B cell (primary cell): ENCODE measurements at regions not wholly inside any gene's neighbourhood (a gene's known extent, or its start where the extent isn't known, plus 50 kb on each side); places are given as distances from the start of the nearest gene placed in this dataset.

Source experiments
- ATAC-seq: fragments of 200-7000 bp; cut with Tn5 transposase; one replicate; pipeline ENCODE4 v1.10.0; 2021; ENCODE audit warnings: low read depth, mild to moderate bottlenecking, moderate number of reproducible peaks, moderate library complexity
- CTCF ChIA-PET: fragments of 350-600 bp; sonication (Branson Sonifier 250); formaldehyde crosslinking; loops from one replicate; lab custom pipeline; 2021; ENCODE audit warnings: antibody characterized with exemption, inconsistent platforms; lab: Charles Lee
- POLR2A ChIA-PET: fragments of 350-600 bp; sonication (Branson Sonifier 250); formaldehyde crosslinking; loops from one replicate; lab custom pipeline; 2021; ENCODE audit warnings: antibody characterized with exemption; lab: Charles Lee
- DNase-seq: peaks from one replicate; pipeline ENCODE4 v3.0.0; 2013
- H2AFZ ChIP-seq: 2 replicates; pipeline ENCODE4 v1.6.1; 2012; ENCODE audit warnings: mild to moderate bottlenecking, low read depth, low read length; ENCODE audit not compliant: insufficient read depth, poor library complexity, severe bottlenecking
- H3K27ac ChIP-seq, 2 donors: 1 replicate in 1 of 2; 2 replicates in 1 of 2; pipeline ENCODE4 v1.5.1; 2012 to 2013; ENCODE audit warnings: low read length in 2 of 2, mild to moderate bottlenecking in 2 of 2, moderate library complexity in 1 of 2
- H3K27me3 ChIP-seq, 4 experiments: fragments of 200-600 bp in 1 of 4; sonication (generic) in 1 of 4; replicated peaks in 1 of 4; 1 replicate in 2 of 4; 2 replicates in 2 of 4; pipeline versions ENCODE4 v1.6.1 to v1.7.0; 2013 to 2016; ENCODE audit warnings: low read length in 3 of 4, mild to moderate bottlenecking in 2 of 4, mixed read lengths in 1 of 4, moderate library complexity in 1 of 4; ENCODE audit not compliant: insufficient read depth in 4 of 4, control insufficient read depth in 3 of 4; ENCODE audit errors: control extremely low read depth in 1 of 4
- H3K36me3 ChIP-seq, 2 experiments: replicated peaks in 1 of 2; 1 replicate in 1 of 2; 2 replicates in 1 of 2; pipeline versions ENCODE4 v1.6.1 to v1.7.1; 2013; ENCODE audit warnings: low read length in 1 of 2; ENCODE audit not compliant: insufficient read depth in 2 of 2, control insufficient read depth in 1 of 2; ENCODE audit errors: control extremely low read depth in 1 of 2, extremely low read depth in 1 of 2
- H3K4me1 ChIP-seq, 2 donors: fragments of 200-600 bp in 1 of 2; sonication (generic) in 1 of 2; 1 replicate in 1 of 2; 2 replicates in 1 of 2; pipeline versions ENCODE4 v1.5.1 to v1.6.1; 2013 to 2017; ENCODE audit warnings: low read length in 2 of 2; ENCODE audit not compliant: control insufficient read depth in 2 of 2, insufficient read depth in 2 of 2
- H3K4me2 ChIP-seq: replicated peaks from 2 replicates; pipeline ENCODE3; 2012; ENCODE audit warnings: mild to moderate bottlenecking, low read depth, low read length; ENCODE audit not compliant: poor library complexity, severe bottlenecking
- H3K4me3 ChIP-seq, 5 experiments: fragments of 200-600 bp in 1 of 5; sonication (generic) in 1 of 5; 1 replicate in 3 of 5; 2 replicates in 2 of 5; pipeline versions ENCODE4 v1.5.1 to v1.7.0; 2011 to 2016; ENCODE audit warnings: low read length in 4 of 5, mild to moderate bottlenecking in 4 of 5, low read depth in 2 of 5, control low read depth in 1 of 5, moderate library complexity in 1 of 5; ENCODE audit not compliant: insufficient read depth in 1 of 5; ENCODE audit errors: control extremely low read depth in 1 of 5, extremely low read depth in 1 of 5
- H3K79me2 ChIP-seq: fragments of 200-600 bp; sonication (generic); one replicate; pipeline ENCODE4 v1.6.0; 2016; ENCODE audit warnings: low read length; ENCODE audit not compliant: control insufficient read depth, insufficient read depth
- H3K9ac ChIP-seq: fragments of 200-600 bp; sonication (generic); 2 replicates; pipeline ENCODE4 v1.6.1; 2017; ENCODE audit warnings: mild to moderate bottlenecking, low read length, moderate library complexity
- H3K9me3 ChIP-seq, 3 donors: one replicate each; pipeline versions ENCODE4 v1.6.1 to v1.7.1; 2013; ENCODE audit warnings: low read length in 2 of 3; ENCODE audit not compliant: control insufficient read depth in 2 of 3, insufficient read depth in 1 of 3; ENCODE audit errors: control extremely low read depth in 1 of 3
- H4K20me1 ChIP-seq: 2 replicates; pipeline ENCODE4 v1.6.0; 2012; ENCODE audit warnings: mild to moderate bottlenecking, low read length; ENCODE audit not compliant: insufficient read depth, control insufficient read depth, poor library complexity, severe bottlenecking
- H3K27ac Mint-ChIP-seq: one replicate; pipeline ENCODE4 v1.8.0; 2021; ENCODE audit warnings: mixed read lengths
- H3K27me3 Mint-ChIP-seq: one replicate; pipeline ENCODE4 v1.8.0; 2021; ENCODE audit warnings: mixed read lengths
- H3K4me1 Mint-ChIP-seq: one replicate; pipeline ENCODE4 v1.8.0; 2021; ENCODE audit warnings: mixed read lengths
- H3K4me3 Mint-ChIP-seq: one replicate; pipeline ENCODE4 v1.8.0; 2021; ENCODE audit warnings: mixed read lengths
- H3K9me3 Mint-ChIP-seq: one replicate; pipeline ENCODE4 v1.8.0; 2022; ENCODE audit warnings: mixed read lengths; ENCODE audit not compliant: insufficient read depth
- CTCF ChIP-seq: fragments of 200-600 bp; IDR thresholded peaks from one replicate; pipeline ENCODE4 v1.8.0; 2022; ENCODE audit warnings: antibody characterized with exemption, mild to moderate bottlenecking
- EZH2 ChIP-seq: IDR thresholded peaks from 2 replicates; pipeline ENCODE4 v1.6.1; 2012; ENCODE audit warnings: borderline replicate concordance, low read depth, mild to moderate bottlenecking, moderate library complexity, low read length; ENCODE audit not compliant: insufficient read depth, poor library complexity, severe bottlenecking
- WGBS: methylation state at CpG from one replicate; pipeline ENCODE4 v1.1.5; 2013; ENCODE audit warnings: missing lambda C conversion rate; ENCODE audit not compliant: insufficient coverage; 5-methylcytosine and 5-hydroxymethylcytosine counted together
- intact Hi-C: fragments of 100-400 bp; cut with micrococcal nuclease; formaldehyde crosslinking; loops from one replicate; pipeline ENCODE4 v1.10.0; 2022

- Mint-ChIP-seq H3K27ac (no peak overlapping the region), H3K9me3 (peaks cover 2% of the 10 kb centered on the region), H3K4me3 (no peak overlapping the region), H3K4me1 (peaks cover 2% of the 10 kb centered on the region), H3K27me3 (no peaks in the 10 kb centered on the region)
- TF ChIP-seq CTCF (no peak), EZH2 (no peak)
- no peaks in the 10 kb centered on the region for H3K9me3 ChIP-seq
- H3K27me3 ChIP-seq: no peaks in the 10 kb centered on the region
- ATAC-seq: no peak
- no peaks in the 10 kb centered on the region for H3K4me1 ChIP-seq
- H3K4me3 ChIP-seq: no peak overlapping the region
- no peak for DNase-seq
- H3K9ac ChIP-seq: no peak overlapping the region
- ChIA-PET POLR2A (no interaction called here), CTCF (no interaction called here)
- H3K4me2 ChIP-seq: no peak overlapping the region
- no peaks in the 10 kb centered on the region for H3K79me2 ChIP-seq
- no peaks in the 10 kb centered on the region for H4K20me1 ChIP-seq
- intact Hi-C loops: no loop called here
- H3K36me3 ChIP-seq: no peaks in the 10 kb centered on the region
- no peak overlapping the region for H2AFZ ChIP-seq
- H3K27ac ChIP-seq: no peak overlapping the region
- WGBS: 100% methylated on average over 1 of the region's 4 CpGs
Measured at GRCh38 chr6:115004982-115005381, 662.2 kb upstream of the HS3ST5 start.

GRCh38 chr6:115004204-115004603 is 661.4 kb upstream of the HS3ST5 start:
- H3K27ac ChIP-seq: no peak overlapping the region
- no peak overlapping the region for H3K4me3 Mint-ChIP-seq
- H3K27me3 Mint-ChIP-seq: no peaks in the 10 kb centered on the region
- ChIA-PET POLR2A (no interaction called here), CTCF (no interaction called here)
- H3K27me3 ChIP-seq: no peaks in the 10 kb centered on the region
- no peaks in the 10 kb centered on the region for H3K36me3 ChIP-seq
- no peaks in the 10 kb centered on the region for H3K4me1 ChIP-seq
- no peaks in the 10 kb centered on the region for H4K20me1 ChIP-seq
- no peak overlapping the region for H3K4me3 ChIP-seq
- H3K9ac ChIP-seq: no peak overlapping the region
- no peak for ATAC-seq
- H3K27ac Mint-ChIP-seq: no peak overlapping the region
- TF ChIP-seq EZH2: no peak
- no peak for TF ChIP-seq CTCF
- H3K79me2 ChIP-seq: no peaks in the 10 kb centered on the region
- no CpG with 5 or more reads among the region's 1 CpG for WGBS
- H3K4me1 Mint-ChIP-seq: peaks cover 2% of the 10 kb centered on the region
- no peak overlapping the region for H3K4me2 ChIP-seq
- intact Hi-C loops: no loop called here
- no peak overlapping the region for H2AFZ ChIP-seq
- no peaks in the 10 kb centered on the region for H3K9me3 ChIP-seq
- no peak for DNase-seq
- H3K9me3 Mint-ChIP-seq: no peaks in the 10 kb centered on the region
